Stimulated activated CD4-positive, alpha-beta T cell treated with anti-CD3 and anti-CD28 coated beads, Interleukin-4, amount 100 ng/mL, for 24 hours (primary cell): ENCODE measurements at regions not wholly inside any gene's neighbourhood (a gene's known extent, or its start where the extent isn't known, plus 50 kb on each side); places are given as distances from the start of the nearest gene placed in this dataset.
"Not testable (repeated sequence)": the region's sequence is repeated elsewhere in the genome, so short reads cannot be mapped to it uniquely, and the experiment has no call there.

ENCODE experiments used
- DNase-seq: peaks from one replicate; pipeline ENCODE4 v3.0.0-alpha.2; 2020

DNA sequence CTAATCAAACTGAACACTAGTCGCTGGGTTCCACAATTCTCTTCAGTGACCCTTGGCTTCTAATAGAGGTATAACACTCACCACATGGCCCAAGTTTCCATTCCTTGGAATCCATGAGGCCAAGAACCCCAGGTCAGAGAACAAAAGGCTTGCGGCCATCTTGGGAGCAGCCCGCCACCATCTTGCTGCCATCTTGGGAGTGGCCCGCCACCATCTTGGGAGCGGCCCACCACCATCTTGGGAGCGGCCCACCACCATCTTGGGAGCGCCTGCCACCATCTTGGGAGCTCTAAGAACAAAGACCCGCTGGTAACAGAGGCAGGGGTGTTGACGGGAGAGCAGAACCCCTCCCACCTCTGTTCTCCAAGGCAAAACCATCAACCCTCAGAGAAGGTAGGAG lies 493.4 kb downstream of the MATN1 start:
- no peak for DNase-seq

DNA sequence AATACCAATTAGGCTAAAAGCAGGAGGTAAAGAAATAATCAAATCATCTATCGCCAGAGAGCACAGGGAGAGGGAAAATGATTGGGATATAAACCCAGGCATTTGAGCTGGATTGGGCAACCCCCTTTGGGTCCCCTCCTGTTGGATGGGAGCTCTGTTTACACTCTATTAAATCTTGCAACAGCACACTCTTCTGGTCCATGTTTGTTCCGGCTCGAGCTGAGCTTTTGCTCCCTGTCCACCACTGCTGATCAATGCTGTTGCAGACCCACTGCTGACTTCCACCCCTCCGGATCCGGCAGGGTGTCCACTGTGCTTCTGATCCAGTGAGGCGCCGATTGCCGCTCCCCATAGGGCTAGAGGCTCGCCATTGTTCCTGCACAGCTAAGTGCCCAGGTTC lies 493.8 kb downstream of the MATN1 start:
- no peak for DNase-seq

- DNase-seq = no peak
Observed at GRCh38 chr1:30226648-30227047, 496.7 kb downstream of the MATN1 start.

GRCh38 chr1:30225357-30225756 lies 498.0 kb downstream of the MATN1 start:
- no peak for DNase-seq

DNA sequence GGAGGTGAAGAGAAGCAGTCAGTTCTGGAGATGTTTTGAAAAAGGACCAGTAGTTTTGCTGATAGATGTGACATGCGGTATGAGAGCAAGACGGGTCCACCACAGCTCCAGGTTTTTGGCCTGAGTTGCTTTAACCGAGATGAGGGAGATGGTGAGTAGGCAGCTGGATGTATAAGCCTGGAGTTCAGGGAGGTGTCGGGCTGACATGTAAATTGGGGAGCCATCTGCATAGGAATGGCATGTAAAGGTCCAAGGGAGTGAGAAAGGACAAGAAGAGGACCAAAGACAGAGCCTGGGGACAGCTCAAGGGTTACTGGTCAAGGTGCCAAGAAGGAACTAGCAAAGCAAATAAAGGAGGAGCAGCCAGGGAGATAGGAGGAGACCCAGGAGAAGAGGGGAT lies 503.7 kb downstream of the MATN1 start:
- no peak for DNase-seq

DNA sequence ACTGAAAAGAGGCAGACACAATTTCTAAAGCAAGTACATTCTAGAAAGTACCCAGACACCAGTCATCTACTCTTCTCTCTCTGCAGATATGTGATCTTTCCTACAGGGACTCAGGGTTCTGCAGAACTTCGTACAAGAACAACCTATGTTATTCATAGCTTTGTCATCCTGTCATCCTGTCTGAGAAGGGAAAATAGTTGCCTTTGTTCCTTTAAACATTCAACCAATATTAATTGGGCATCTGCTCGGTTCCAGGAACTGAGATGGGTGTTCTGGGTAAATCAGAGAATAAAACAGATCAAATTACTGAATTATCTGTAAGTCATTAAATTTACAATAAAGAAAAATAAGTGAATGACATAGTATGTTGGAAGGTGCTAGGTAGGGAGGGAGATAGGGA lies 504.9 kb downstream of the MATN1 start:
- DNase-seq = no peak

DNA sequence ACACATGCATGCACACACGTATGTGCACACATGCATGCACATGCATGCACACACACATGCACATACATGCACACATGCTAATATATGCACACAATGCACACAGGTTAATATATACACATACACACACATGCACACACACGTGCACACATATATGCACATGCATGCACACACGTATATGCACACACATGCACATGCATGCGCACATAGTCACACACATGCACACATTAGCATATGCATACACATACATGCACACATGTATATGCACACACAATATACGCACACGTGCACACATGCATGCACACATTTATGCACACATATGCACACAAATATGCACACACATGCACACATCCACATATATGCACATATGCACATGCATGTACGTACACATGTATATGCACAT lies 506.8 kb downstream of the MATN1 start:
- DNase-seq = no peak

- DNase-seq = no peak
Observed at GRCh38 chr1:30213936-30214335, 509.4 kb downstream of the MATN1 start.

- DNase-seq = not testable (repeated sequence)
Observed at GRCh38 chr1:30207962-30208361, 515.4 kb downstream of the MATN1 start.

DNA sequence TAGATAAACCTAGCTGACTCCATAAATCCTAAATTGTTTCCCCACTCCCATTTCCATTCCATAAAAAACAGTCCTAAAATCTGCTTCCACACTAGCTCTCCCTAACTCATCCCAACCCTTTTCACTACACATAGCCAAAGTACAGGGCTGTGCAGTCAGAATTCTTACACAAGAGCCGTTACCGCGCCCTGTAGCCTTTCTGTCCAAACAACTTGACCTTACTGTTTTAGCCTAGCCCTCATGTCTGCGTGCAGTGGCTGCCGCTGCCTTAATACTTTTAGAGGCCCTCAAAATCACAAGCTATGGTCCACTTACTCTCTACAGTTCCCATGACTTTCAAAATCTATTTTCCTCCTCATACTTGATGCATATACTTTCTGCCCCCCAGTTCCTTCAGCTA lies 516.8 kb downstream of the MATN1 start:
- DNase-seq = not testable (repeated sequence)

- DNase-seq = not testable (repeated sequence)
Observed at GRCh38 chr1:30204916-30205315, 518.5 kb downstream of the MATN1 start.

DNA sequence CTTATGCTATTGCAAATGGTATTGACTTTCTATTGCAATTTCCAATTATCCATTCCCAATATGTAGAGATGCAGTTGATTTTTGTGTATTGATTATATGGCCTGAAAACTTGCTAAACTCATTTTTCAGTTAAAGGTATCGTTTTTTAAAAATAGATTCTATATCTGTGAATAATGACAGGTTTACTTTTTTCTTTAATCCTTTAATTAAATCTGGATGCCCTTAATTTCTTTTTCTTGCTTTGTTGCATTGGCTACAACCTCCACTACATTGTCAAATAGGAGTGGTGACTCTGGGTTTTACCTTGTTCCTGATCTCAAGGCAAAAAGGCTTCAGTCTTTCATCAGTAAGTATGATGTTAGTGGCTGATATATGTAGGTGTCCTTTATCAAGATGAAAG lies 522.4 kb downstream of the MATN1 start:
- DNase-seq = no peak

- no peak for DNase-seq
Observed at GRCh38 chr1:30200161-30200560, 523.2 kb downstream of the MATN1 start.

GRCh38 chr1:30199563-30199962 lies 523.8 kb downstream of the MATN1 start:
- no peak for DNase-seq

DNA sequence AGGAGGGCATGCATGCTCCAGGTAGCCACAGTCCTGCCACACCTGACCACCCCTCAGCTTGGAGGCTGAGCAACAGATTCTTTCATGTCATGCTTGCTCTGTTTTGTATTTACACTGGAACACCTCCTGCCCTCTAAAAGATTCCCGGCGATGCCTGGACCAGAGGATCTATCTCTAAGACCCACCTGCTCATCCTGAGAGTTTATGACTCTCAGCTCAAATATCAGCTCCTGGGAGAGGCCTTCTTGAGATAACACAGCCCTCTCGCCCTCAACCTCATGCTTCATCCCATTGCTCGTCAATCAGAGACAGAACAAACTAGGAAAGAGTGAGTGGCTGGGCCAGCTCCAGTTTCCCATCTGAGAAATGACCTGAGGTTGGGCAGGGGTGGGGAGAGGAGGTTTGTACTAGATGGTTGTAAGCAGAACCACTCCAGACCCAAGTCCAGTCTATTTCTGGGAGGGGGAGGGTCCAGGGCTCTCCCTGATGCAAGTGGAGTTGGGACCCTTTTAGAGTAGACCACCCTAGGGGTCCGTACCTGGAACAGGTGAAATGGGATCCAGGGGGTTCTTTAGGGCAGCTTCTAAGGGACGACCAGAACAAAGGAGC lies 524.5 kb downstream of the MATN1 start:
- no peak for DNase-seq

- DNase-seq = no peak
Observed at GRCh38 chr1:30198451-30198760, 525.0 kb downstream of the MATN1 start.

DNA sequence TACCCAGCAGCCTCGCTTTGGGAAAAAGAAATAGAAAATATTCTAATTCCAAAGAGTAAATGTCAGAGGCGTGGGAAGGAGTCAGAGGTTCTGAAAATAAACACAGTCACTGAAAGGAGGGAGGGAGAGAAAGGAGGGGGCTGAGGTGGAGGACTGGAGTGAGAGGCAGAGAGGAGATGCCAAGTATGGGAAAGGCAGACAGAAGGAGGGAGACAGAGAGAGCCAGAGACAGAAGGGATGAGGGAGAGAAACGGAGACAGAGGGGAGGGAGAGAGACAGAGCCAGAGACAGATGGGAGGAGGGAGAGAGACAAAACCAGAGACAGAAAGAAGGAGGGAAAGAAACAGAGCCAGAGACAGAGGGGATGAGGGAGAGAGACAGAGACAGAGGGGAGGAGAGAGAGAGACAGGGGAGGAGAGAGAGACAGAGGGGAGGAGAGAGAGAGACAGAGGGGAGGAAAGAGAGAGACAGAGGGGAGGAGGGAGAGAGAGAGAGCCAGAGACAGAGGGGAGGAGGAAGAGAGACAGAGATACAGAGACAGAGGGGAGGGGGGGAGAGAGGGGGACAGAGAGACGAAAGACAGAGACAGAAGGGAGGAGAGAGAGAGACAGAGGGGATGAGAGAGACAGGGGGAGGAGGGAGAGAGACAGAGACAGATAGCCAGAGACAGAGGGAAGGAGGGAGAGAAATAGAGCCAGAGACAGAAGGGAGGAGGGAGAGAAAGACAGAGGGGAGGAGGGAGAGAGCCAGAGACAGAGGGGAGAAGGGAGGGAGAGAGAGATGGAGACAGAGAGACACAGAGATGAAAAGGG lies 525.5 kb downstream of the MATN1 start:
- no peak for DNase-seq

- no peak for DNase-seq
Observed at GRCh38 chr1:30196872-30197638, 526.3 kb downstream of the MATN1 start.

GRCh38 chr1:30196457-30196856 lies 526.9 kb downstream of the MATN1 start:
- DNase-seq = no peak

GRCh38 chr1:30195424-30196134 lies 527.8 kb downstream of the MATN1 start:
- no peak for DNase-seq

- DNase-seq = no peak
Observed at GRCh38 chr1:30194741-30195423, 528.5 kb downstream of the MATN1 start.

- DNase-seq = no peak
Observed at GRCh38 chr1:30194046-30194619, 529.3 kb downstream of the MATN1 start.
